KMS-11 (cell line): ENCODE measurements at regions not wholly inside any gene's neighbourhood (a gene's known extent, or its start where the extent isn't known, plus 50 kb on each side); places are given as distances from the start of the nearest gene placed in this dataset.

Source experiments
- H2AFZ ChIP-seq: fragments of 200-600 bp; sonication (generic); 2 replicates; pipeline ENCODE4 v1.6.1; 2016; ENCODE audit warnings: antibody characterized with exemption, mixed run types, low read depth
- H3K27ac ChIP-seq: fragments of 200-600 bp; sonication (generic); 2 replicates; pipeline ENCODE4 v1.6.1; 2016; ENCODE audit warnings: mild to moderate bottlenecking, mixed run types
- H3K27me3 ChIP-seq: fragments of 200-600 bp; sonication (generic); 2 replicates; pipeline ENCODE4 v1.6.1; 2017; ENCODE audit warnings: mild to moderate bottlenecking, low read depth, mixed run types, moderate library complexity; ENCODE audit not compliant: insufficient read depth
- H3K36me3 ChIP-seq: fragments of 200-600 bp; sonication (generic); 2 replicates; pipeline ENCODE4 v1.6.1; 2017; ENCODE audit warnings: mild to moderate bottlenecking, mixed run types; ENCODE audit not compliant: insufficient read depth
- H3K4me1 ChIP-seq: fragments of 200-600 bp; sonication (generic); 2 replicates; pipeline ENCODE4 v1.6.1; 2016; ENCODE audit warnings: mild to moderate bottlenecking, low read depth, mixed run types; ENCODE audit not compliant: poor library complexity, severe bottlenecking
- H3K4me2 ChIP-seq: fragments of 200-600 bp; sonication (generic); 2 replicates; pipeline ENCODE4 v1.7.0; 2016; ENCODE audit warnings: mild to moderate bottlenecking, mixed run types
- H3K4me3 ChIP-seq: fragments of 200-600 bp; sonication (generic); IDR thresholded peaks from 2 replicates; pipeline ENCODE4 v1.6.1; 2017; ENCODE audit warnings: low read depth, low read length, mixed read lengths; ENCODE audit not compliant: insufficient read depth
- H3K79me2 ChIP-seq: fragments of 200-600 bp; sonication (generic); 2 replicates; pipeline ENCODE4 v1.6.1; 2016; ENCODE audit warnings: low read depth, mixed run types; ENCODE audit not compliant: insufficient read depth
- H3K9ac ChIP-seq: fragments of 200-600 bp; sonication (generic); 2 replicates; pipeline ENCODE4 v1.6.1; 2016; ENCODE audit warnings: mild to moderate bottlenecking, mixed run types
- H4K20me1 ChIP-seq: fragments of 200-600 bp; sonication (generic); 2 replicates; pipeline ENCODE4 v1.6.1; 2016; ENCODE audit warnings: mild to moderate bottlenecking, mixed run types; ENCODE audit not compliant: insufficient read depth
- CTCF ChIP-seq: fragments of 200-600 bp; sonication (generic); conservative IDR thresholded peaks from 2 replicates; pipeline ENCODE4 v1.6.1; 2017; ENCODE audit warnings: low read depth, mild to moderate bottlenecking, antibody characterized with exemption, low read length, moderate library complexity, mixed read lengths

GRCh38 chr2:195468771-195469170 is 188.3 kb upstream of the SLC39A10 start:
- no peaks in the 10 kb centered on the region for H3K36me3 ChIP-seq
- H3K4me1 ChIP-seq = peaks cover 46% of the 10 kb centered on the region
- peak overlapping the region; percentile 27; the same call in 1 of the 2 replicates for H3K4me2 ChIP-seq
- no peak overlapping the region for H2AFZ ChIP-seq
- no peaks in the 10 kb centered on the region for H3K27me3 ChIP-seq
- no peak for TF ChIP-seq CTCF
- no peaks in the 10 kb centered on the region for H3K79me2 ChIP-seq
- no peak overlapping the region for H3K9ac ChIP-seq
- peak overlapping the region; percentile 12; the same call in 1 of the 2 replicates for H3K27ac ChIP-seq
- H3K4me3 ChIP-seq = no peak overlapping the region
- H4K20me1 ChIP-seq = no peaks in the 10 kb centered on the region

DNA sequence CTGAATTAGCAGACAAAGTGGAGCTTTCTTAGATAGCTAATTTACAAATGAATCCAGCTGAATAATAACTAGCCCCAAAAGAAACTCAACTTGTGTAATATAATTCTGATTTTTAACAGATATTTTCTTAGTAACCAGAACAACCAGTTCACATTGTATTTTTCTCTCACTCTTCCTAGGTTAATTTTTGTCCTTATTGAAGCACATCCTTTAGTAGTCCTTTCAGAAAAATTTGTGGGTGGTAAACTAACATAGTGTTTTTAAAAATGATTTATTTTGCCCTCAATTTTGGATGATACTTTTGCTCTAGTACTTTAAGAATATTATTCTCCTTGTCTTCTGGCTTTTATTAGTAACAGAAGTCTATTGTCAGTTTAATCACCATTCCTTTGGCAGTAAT is 190.6 kb upstream of the SLC39A10 start:
- no peak overlapping the region for H3K9ac ChIP-seq
- no peaks in the 10 kb centered on the region for H3K27me3 ChIP-seq

GRCh38 chr2:195461010-195461409 is 196.0 kb upstream of the SLC39A10 start:
- H2AFZ ChIP-seq = no peak overlapping the region
- no peaks in the 10 kb centered on the region for H3K79me2 ChIP-seq
- no peaks in the 10 kb centered on the region for H3K36me3 ChIP-seq
- H3K27me3 ChIP-seq = no peaks in the 10 kb centered on the region
- H3K4me1 ChIP-seq = no peaks in the 10 kb centered on the region
- H3K4me2 ChIP-seq = no peak overlapping the region
- no peak overlapping the region for H3K9ac ChIP-seq
- no peaks in the 10 kb centered on the region for H4K20me1 ChIP-seq
- no peak overlapping the region for H3K4me3 ChIP-seq
- TF ChIP-seq CTCF = no peak
- H3K27ac ChIP-seq = no peak overlapping the region

More for the DNA sequence above, 190.6 kb upstream of the SLC39A10 start:
- H3K36me3 ChIP-seq = no peaks in the 10 kb centered on the region
- no peak for TF ChIP-seq CTCF
- no peak overlapping the region for H3K4me3 ChIP-seq
- no peaks in the 10 kb centered on the region for H3K79me2 ChIP-seq
- peaks cover 36% of the 10 kb centered on the region for H3K4me1 ChIP-seq
- H4K20me1 ChIP-seq = no peaks in the 10 kb centered on the region
- no peak overlapping the region for H2AFZ ChIP-seq
- no peak overlapping the region for H3K4me2 ChIP-seq
- H3K27ac ChIP-seq = no peak overlapping the region

GRCh38 chr2:195458936-195459335 is 198.1 kb upstream of the SLC39A10 start:
- Histone ChIP-seq H3K4me2 (no peak overlapping the region), H2AFZ (no peak overlapping the region), H3K27ac (no peak overlapping the region), H3K4me1 (peaks cover 10% of the 10 kb centered on the region), H4K20me1 (no peaks in the 10 kb centered on the region), H3K27me3 (no peaks in the 10 kb centered on the region), H3K36me3 (no peaks in the 10 kb centered on the region), H3K9ac (no peak overlapping the region), H3K4me3 (no peak overlapping the region), H3K79me2 (no peaks in the 10 kb centered on the region)
- TF ChIP-seq CTCF = no peak
